HUES64 (cell line): ENCODE measurements at regions not wholly inside any gene's neighbourhood (a gene's known extent, or its start where the extent isn't known, plus 50 kb on each side); places are given as distances from the start of the nearest gene placed in this dataset.
"Not testable (repeated sequence)": the region's sequence is repeated elsewhere in the genome, so short reads cannot be mapped to it uniquely, and the experiment has no call there.

Experiments
- H3K27ac ChIP-seq: 2 replicates; pipeline ENCODE4 v1.7.0; 2013; ENCODE audit warnings: low read depth, low read length, inconsistent platforms
- H3K27me3 ChIP-seq: 2 replicates; pipeline ENCODE4 v1.6.1; 2013; ENCODE audit warnings: mild to moderate bottlenecking, low read length; ENCODE audit not compliant: insufficient read depth
- H3K36me3 ChIP-seq: 2 replicates; pipeline ENCODE4 v1.6.1; 2013; ENCODE audit warnings: mild to moderate bottlenecking, low read length; ENCODE audit not compliant: insufficient read depth
- H3K4me1 ChIP-seq: 2 replicates; pipeline ENCODE4 v1.6.1; 2013; ENCODE audit warnings: mild to moderate bottlenecking, low read length, moderate library complexity; ENCODE audit not compliant: insufficient read depth
- H3K4me3 ChIP-seq: 2 replicates; pipeline ENCODE4 v1.5.1; 2013; ENCODE audit warnings: mild to moderate bottlenecking, low read length, moderate library complexity
- H3K9ac ChIP-seq: 2 replicates; pipeline ENCODE4 v1.6.1; 2013; ENCODE audit warnings: mild to moderate bottlenecking, low read depth, low read length
- H3K9me3 ChIP-seq: 2 replicates; pipeline ENCODE4 v1.6.1; 2013; ENCODE audit warnings: low read depth, low read length; ENCODE audit not compliant: insufficient read depth
- WGBS: fragments of 150-250, 120-280 bp; methylation state at CpG from one replicate; pipeline ENCODE4 v1.1.7; 2013; ENCODE audit warnings: missing lambda C conversion rate; 5-methylcytosine and 5-hydroxymethylcytosine counted together

DNA sequence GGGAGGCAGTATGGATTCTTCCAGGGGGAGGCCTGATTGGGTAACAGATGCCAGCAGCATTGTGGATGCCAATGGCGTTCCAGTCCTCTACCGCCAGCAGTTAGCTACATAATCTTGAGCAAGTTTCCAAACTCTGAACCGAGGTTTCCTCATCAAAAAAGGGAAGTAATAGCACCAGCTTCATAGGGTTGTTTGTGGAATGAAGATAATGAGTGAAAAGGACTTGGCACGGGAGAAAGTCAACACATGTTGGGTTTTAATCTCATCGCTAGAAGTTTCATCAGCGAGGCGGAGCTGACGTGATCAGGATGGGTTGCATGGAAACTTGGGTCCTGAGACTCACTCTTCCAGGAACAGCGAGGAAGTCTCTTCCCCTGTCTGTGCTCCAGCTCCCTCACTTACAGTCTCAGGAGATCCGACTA lies 266.7 kb downstream of the SH3BP4 start:
- no peak overlapping the region for H3K9ac ChIP-seq
- no peaks in the 10 kb centered on the region for H3K9me3 ChIP-seq
- no peaks in the 10 kb centered on the region for H3K27me3 ChIP-seq
- no peak overlapping the region for H3K27ac ChIP-seq
- WGBS: 94% methylated on average over 10 of the region's 10 CpGs
- H3K4me3 ChIP-seq: no peak overlapping the region
- H3K36me3 ChIP-seq: no peaks in the 10 kb centered on the region
- H3K4me1 ChIP-seq: no peaks in the 10 kb centered on the region

DNA sequence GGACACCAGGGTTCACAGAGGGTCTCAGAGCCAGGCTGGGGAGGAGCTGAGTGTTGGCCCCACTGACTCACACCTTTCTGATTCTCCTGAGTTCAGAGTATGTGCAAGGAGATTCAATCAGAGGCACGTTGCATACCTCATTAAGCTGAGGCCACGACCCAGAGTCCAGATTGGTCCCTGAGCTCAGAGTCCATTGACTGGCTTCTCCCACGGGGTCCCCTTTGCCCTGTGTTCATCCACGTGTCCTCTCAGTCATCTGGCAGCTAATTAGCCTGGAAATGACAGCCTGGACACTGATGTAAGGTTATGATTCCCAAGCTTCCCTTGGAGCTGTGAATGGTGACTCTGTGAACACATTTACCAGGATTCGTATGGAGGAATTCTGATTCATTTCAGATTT lies 267.2 kb downstream of the SH3BP4 start:
- WGBS: 93% methylated on average over 5 of the region's 5 CpGs
- no peaks in the 10 kb centered on the region for H3K9me3 ChIP-seq
- no peaks in the 10 kb centered on the region for H3K27me3 ChIP-seq
- H3K9ac ChIP-seq: no peak overlapping the region
- H3K27ac ChIP-seq: no peak overlapping the region
- no peak overlapping the region for H3K4me3 ChIP-seq
- no peaks in the 10 kb centered on the region for H3K36me3 ChIP-seq
- no peaks in the 10 kb centered on the region for H3K4me1 ChIP-seq

DNA sequence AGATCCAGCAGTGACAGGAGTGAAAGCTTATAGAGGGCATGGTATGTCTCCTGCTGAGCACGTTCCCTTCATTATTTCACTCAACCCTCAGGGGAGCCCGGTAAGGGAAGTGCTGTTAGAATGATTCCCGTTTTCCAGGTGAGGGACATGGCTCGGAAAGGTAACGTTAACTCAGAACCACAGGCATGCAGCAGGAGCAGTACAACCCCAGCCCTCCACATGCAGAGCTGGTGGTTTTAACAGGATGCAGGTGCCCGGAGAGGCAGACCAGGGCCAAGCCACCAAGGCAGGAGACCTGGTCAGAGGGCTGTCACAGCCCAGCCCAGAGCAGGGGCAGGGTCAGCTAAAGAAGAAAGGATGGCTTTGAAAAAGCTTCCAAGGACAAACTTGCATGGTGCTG lies 268.5 kb downstream of the SH3BP4 start:
- 92% methylated on average over 6 of the region's 6 CpGs for WGBS
- no peak overlapping the region for H3K4me3 ChIP-seq
- H3K36me3 ChIP-seq: no peaks in the 10 kb centered on the region
- H3K9ac ChIP-seq: no peak overlapping the region
- no peaks in the 10 kb centered on the region for H3K9me3 ChIP-seq
- no peak overlapping the region for H3K27ac ChIP-seq
- no peaks in the 10 kb centered on the region for H3K27me3 ChIP-seq
- H3K4me1 ChIP-seq: no peaks in the 10 kb centered on the region

DNA sequence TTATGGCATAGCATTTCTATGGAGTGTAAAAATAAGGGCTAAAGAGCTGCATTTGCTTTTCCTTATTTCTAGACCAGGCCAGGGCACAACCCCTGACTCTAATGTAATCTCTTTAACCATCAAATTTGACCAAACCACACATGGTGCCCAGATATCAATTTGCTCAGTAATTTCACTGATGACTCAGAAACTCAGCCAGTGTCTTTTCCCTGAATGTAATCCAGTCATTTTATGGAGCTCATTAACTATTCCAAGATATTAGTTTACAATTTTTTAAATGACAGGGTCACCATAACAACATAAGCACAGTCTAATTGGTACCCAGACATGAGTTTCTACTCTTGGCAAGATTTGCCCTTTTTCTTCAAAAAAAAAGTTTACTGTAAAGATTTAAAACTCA lies 270.8 kb upstream of the AGAP1 start:
- Histone ChIP-seq H3K36me3 (no peaks in the 10 kb centered on the region), H3K4me3 (no peak overlapping the region), H3K27me3 (no peaks in the 10 kb centered on the region), H3K9me3 (no peaks in the 10 kb centered on the region), H3K27ac (no peak overlapping the region), H3K9ac (no peak overlapping the region), H3K4me1 (no peaks in the 10 kb centered on the region)

DNA sequence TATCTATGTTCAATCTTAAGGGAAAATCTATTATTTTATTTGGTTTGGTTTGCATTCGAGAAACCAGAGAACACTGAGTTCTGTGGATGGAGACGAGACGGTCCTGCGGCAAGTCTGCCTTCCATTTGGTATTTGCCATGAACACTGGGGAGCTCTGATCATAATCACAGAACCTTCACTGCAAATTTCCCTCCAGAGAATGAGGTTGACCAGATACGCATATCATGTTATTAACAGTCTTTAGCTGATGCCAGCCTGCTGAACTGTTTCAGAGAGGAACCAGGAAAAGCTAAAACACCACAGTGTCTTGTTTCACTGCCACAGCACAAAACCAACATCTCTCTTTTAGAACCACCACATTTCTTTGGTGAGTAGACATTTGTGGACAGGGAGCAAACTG lies 269.4 kb upstream of the AGAP1 start:
- Histone ChIP-seq H3K27me3 (no peaks in the 10 kb centered on the region), H3K9ac (no peak overlapping the region), H3K27ac (no peak overlapping the region), H3K36me3 (no peaks in the 10 kb centered on the region), H3K4me3 (no peak overlapping the region), H3K4me1 (no peaks in the 10 kb centered on the region), H3K9me3 (no peaks in the 10 kb centered on the region)
- WGBS: 99% methylated on average over 5 of the region's 5 CpGs

DNA sequence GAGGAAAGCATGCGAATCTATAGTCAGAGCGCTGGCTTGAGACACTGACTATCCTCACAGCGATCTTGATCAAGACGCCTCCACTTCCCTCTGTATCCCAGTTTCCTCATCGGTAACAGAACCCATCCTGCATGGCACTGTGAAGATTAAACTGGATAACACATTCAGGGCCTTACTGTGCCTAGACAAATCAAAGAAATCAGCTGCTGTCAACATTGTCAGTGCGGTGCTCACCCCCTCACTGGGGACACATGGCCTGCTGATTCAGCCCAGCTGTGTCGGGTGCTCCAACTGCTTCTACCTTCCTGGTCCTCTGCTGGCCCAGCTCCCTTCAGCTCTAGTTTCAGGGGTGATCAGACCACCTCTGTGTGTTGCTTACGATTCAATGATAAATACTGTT lies 268.6 kb upstream of the AGAP1 start:
- WGBS: 86% methylated on average over 7 of the region's 8 CpGs
- H3K27ac ChIP-seq: no peak overlapping the region
- H3K36me3 ChIP-seq: no peaks in the 10 kb centered on the region
- H3K4me3 ChIP-seq: no peak overlapping the region
- no peak overlapping the region for H3K9ac ChIP-seq
- H3K4me1 ChIP-seq: no peaks in the 10 kb centered on the region
- no peaks in the 10 kb centered on the region for H3K9me3 ChIP-seq
- H3K27me3 ChIP-seq: no peaks in the 10 kb centered on the region

DNA sequence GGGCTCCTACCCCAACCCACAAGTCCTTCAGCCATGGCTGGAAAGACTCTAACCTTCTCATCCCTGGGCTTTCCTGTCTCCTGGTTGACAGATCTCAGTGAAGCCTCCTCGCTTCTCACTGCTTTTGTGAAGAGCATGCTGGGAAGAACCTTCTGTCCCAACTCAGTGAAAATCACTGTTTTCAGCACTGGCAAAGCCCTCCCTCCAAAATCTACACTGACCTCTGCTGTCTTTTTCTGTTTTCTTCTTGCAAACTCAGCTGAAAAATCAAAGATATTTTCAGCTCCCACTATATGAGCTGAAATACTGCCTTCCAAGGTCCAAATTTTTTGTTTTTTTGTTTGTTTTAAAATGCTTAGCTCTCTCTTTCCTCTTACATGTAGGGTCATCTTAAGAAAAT lies 266.3 kb upstream of the AGAP1 start:
- no peaks in the 10 kb centered on the region for H3K4me1 ChIP-seq
- H3K27me3 ChIP-seq: no peaks in the 10 kb centered on the region
- 93% methylated on average over 1 of the region's 1 CpG for WGBS
- H3K36me3 ChIP-seq: no peaks in the 10 kb centered on the region
- no peak overlapping the region for H3K4me3 ChIP-seq
- no peak overlapping the region for H3K27ac ChIP-seq
- H3K9me3 ChIP-seq: no peaks in the 10 kb centered on the region
- H3K9ac ChIP-seq: no peak overlapping the region

DNA sequence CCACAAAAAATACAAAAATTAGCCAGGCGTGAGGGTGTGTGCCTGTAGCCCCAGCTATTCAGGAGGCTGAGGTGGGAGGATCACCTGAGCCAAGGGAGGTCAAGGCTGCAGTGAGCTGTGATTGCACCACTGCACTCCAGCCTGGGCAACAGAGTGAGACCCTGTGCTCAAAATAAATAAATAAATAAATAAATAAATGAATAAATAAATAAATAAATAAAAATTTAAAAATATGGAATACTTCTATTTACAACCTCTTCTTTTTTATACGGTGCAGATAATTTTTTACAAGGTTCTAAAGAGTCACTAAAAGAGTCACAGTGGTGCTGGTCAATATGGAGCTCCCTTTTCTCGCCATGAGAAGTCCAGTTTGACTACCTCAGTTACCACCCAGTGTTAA lies 265.4 kb upstream of the AGAP1 start:
- not testable (repeated sequence) for H3K4me3 ChIP-seq, H3K27ac ChIP-seq, H3K4me1 ChIP-seq, H3K27me3 ChIP-seq, H3K36me3 ChIP-seq, H3K9ac ChIP-seq, H3K9me3 ChIP-seq
- 95% methylated on average over 3 of the region's 3 CpGs for WGBS

DNA sequence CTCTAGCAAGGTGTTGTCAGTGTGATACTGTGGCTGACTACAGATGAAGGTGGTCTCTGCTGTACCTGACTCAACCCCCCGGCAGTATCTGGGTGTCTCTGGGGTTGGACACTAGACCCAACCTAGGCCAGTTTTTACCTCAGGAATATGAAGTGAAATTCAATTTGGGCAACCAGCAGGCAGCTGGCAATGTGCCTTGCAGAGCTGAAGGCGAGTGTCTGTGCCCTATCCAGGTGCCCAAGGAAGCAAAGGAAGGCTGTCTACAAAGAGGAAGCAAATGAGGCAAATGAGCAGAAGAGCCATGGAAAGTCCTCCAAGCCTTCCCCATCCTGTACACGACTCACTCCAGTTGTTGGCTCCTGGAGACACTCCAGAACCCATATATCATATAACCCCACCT lies 264.6 kb upstream of the AGAP1 start:
- 94% methylated on average over 3 of the region's 3 CpGs for WGBS
- no peaks in the 10 kb centered on the region for H3K9me3 ChIP-seq
- no peak overlapping the region for H3K4me3 ChIP-seq
- no peak overlapping the region for H3K9ac ChIP-seq
- H3K4me1 ChIP-seq: no peaks in the 10 kb centered on the region
- no peaks in the 10 kb centered on the region for H3K27me3 ChIP-seq
- no peaks in the 10 kb centered on the region for H3K36me3 ChIP-seq
- H3K27ac ChIP-seq: no peak overlapping the region

DNA sequence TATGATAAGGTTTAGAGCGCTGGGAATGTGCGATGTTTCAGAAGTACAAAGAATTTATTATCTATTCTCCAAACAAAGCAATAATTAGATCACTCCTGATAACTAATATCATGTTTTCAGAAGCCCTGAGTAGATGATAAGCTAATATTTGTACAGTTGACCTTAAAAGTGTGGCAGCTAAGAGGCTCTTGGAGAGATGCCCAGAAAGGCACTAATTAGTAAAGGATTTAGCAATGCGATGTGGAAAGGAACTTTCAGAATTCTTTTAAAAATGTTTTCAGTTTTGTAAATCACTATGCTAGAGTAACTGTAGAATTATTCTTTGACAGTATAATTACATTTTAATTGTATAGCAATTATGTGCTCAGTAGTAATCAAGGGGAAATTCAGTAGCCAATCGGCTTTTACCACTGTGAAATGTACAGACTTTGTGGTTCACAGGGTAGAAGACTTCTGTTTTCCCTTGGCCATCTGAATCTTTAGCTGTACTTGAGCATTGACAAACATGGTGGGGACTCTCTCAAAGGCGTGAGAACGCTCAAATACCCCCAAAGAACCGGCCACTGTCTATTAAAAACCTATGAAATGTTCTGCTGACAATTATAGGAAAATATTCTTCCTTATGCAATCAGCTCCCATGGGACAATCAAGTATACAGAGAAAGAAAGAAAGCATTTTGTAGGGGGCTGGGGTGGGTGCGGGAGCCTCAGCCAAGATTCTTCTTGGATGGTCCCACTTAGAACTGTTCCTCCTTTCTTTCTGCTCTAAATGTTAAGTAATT lies 262.8 kb upstream of the AGAP1 start:
- H3K27ac ChIP-seq: no peak overlapping the region
- 92% methylated on average over 6 of the region's 8 CpGs for WGBS
- H3K4me1 ChIP-seq: no peaks in the 10 kb centered on the region
- no peaks in the 10 kb centered on the region for H3K9me3 ChIP-seq
- H3K4me3 ChIP-seq: no peak overlapping the region
- no peaks in the 10 kb centered on the region for H3K36me3 ChIP-seq
- no peaks in the 10 kb centered on the region for H3K27me3 ChIP-seq
- H3K9ac ChIP-seq: no peak overlapping the region

DNA sequence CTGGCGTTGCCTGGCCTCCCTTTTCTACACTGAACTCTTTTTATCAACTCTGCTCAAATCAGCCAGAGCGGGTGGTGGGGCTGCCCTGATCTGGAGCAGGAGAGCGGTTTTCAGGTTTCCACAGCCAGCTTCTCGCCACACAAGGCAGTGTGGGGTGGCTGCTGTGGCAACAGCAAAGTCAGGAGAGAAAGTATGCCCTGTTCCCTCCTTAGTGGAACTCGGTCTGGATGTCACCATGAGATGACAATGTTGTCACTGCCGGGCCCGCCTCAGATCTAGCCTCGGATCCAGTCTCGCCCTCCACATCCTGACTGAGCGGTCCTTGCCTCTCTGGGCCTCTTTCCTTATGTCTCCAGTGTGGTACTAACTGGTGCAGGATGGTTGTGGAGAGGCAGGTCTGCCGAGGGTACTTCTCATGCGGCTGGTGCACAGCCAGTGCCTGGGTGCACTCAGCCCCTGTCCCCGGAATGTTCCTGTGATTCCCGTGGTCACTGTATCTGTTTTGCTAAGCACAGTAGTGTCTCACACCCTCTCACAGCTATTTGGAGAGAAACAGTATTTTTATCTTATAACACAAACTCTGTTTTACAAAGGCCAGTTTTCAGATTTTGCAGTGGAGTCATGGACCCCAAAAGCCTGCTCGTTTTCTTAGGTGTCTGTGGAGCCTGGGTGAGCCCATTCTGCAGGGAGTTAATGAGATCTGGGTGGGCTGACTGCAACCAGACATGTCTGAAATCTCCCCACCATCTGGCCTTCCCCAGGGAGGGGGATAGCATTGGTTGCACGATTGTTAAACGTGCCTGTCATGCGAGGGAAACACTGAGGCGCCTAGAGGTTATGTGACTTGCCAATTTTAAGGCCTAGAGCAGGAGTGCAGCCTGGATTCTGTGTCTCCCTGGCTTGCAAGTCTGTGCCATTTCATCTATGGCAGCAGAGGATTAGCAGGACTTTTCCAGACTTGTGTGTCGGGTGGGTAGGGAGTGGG lies 261.1 kb upstream of the AGAP1 start:
- H3K9me3 ChIP-seq: no peaks in the 10 kb centered on the region
- no peaks in the 10 kb centered on the region for H3K27me3 ChIP-seq
- WGBS: 93% methylated on average over 20 of the region's 20 CpGs
- H3K4me3 ChIP-seq: no peak overlapping the region
- H3K4me1 ChIP-seq: no peaks in the 10 kb centered on the region
- no peak overlapping the region for H3K27ac ChIP-seq
- H3K9ac ChIP-seq: no peak overlapping the region
- H3K36me3 ChIP-seq: no peaks in the 10 kb centered on the region
